H1 (cell line): ENCODE measurements at regions not wholly inside any gene's neighbourhood (a gene's known extent, or its start where the extent isn't known, plus 50 kb on each side); places are given as distances from the start of the nearest gene placed in this dataset.

ENCODE experiments used
- CTCF ChIA-PET: fragments of 300-600 bp; sonication (Branson Sonifier 250); formaldehyde crosslinking; loops from one replicate; lab custom pipeline; 2021; ENCODE audit not compliant: partially characterized antibody; lab: Charles Lee
- POLR2A ChIA-PET: fragments of 300-600 bp; sonication (Branson Sonifier 250); formaldehyde crosslinking; loops from one replicate; lab custom pipeline; 2021; ENCODE audit warnings: inconsistent platforms; ENCODE audit not compliant: partially characterized antibody; lab: Charles Lee
- DNase-seq, 2 experiments: peaks; one replicate each; pipeline versions ENCODE4 v3.0.0 to v3.0.0-alpha.2; 2010 to 2022; ENCODE audit warnings: low spot score in 2 of 2, low read depth in 1 of 2, mixed read lengths in 1 of 2
- FAIRE-seq: peaks from 2 replicates; lab custom pipeline; 2011; peaks lifted over from hg19 to GRCh38; lab: Jason Lieb, UNC
- H2AFZ ChIP-seq: 2 replicates; pipeline ENCODE4 v1.8.1; 2012; ENCODE audit warnings: low read length, inconsistent platforms
- H2AK5ac ChIP-seq: 2 replicates; pipeline ENCODE4 v1.6.1; 2013; ENCODE audit warnings: low read depth, low read length
- H2BK120ac ChIP-seq: replicated peaks from 2 replicates; pipeline ENCODE3; 2013; ENCODE audit warnings: low read depth, low read length, inconsistent platforms
- H2BK12ac ChIP-seq: 2 replicates; pipeline ENCODE4 v1.6.1; 2013; ENCODE audit warnings: low read depth, low read length
- H2BK15ac ChIP-seq: 2 replicates; pipeline ENCODE4 v1.6.1; 2013; ENCODE audit warnings: low read length
- H2BK20ac ChIP-seq: 2 replicates; pipeline ENCODE4 v1.6.1; 2013; ENCODE audit warnings: low read length
- H2BK5ac ChIP-seq: 2 replicates; pipeline ENCODE4 v1.6.1; 2013; ENCODE audit warnings: low read depth, low read length
- H3K14ac ChIP-seq: 2 replicates; pipeline ENCODE4 v1.6.1; 2013; ENCODE audit warnings: inconsistent platforms; ENCODE audit not compliant: insufficient read length
- H3K18ac ChIP-seq: 2 replicates; pipeline ENCODE4 v1.6.1; 2013; ENCODE audit warnings: low read length; ENCODE audit errors: extremely low read depth
- H3K23ac ChIP-seq: 2 replicates; pipeline ENCODE4 v1.6.1; 2013; ENCODE audit warnings: inconsistent platforms; ENCODE audit not compliant: insufficient read length
- H3K23me2 ChIP-seq: 2 replicates; pipeline ENCODE4 v1.6.1; 2013; ENCODE audit warnings: low read depth, low read length
- H3K27ac ChIP-seq: 2 replicates; pipeline ENCODE4 v1.6.1; 2011; ENCODE audit warnings: low read depth, low read length, inconsistent platforms
- H3K27me3 ChIP-seq, 4 experiments: replicated peaks in 1 of 4; 1 replicate in 1 of 4; 2 replicates in 3 of 4; pipeline versions ENCODE4 v1.6.1 to v1.8.1; 2011 to 2013; ENCODE audit warnings: low read length in 3 of 4, mild to moderate bottlenecking in 3 of 4, inconsistent platforms in 2 of 4, mixed read lengths in 2 of 4, moderate library complexity in 1 of 4; ENCODE audit not compliant: control insufficient read depth in 3 of 4, insufficient read depth in 3 of 4; ENCODE audit errors: extremely low read depth in 1 of 4
- H3K36me3 ChIP-seq, 4 experiments: 2 replicates each; pipeline versions ENCODE4 v1.6.1 to v1.8.1; 2011 to 2013; ENCODE audit warnings: mild to moderate bottlenecking in 4 of 4, low read length in 3 of 4, moderate library complexity in 2 of 4, control low read depth in 1 of 4, inconsistent platforms in 1 of 4; ENCODE audit not compliant: insufficient read depth in 4 of 4, control insufficient read depth in 2 of 4
- H3K4ac ChIP-seq: replicated peaks from 2 replicates; pipeline ENCODE3; 2013; ENCODE audit warnings: low read length, low read depth, mixed read lengths, inconsistent platforms; ENCODE audit not compliant: insufficient read length
- H3K4me1 ChIP-seq, 4 experiments: replicated peaks in 1 of 4; 1 replicate in 1 of 4; 2 replicates in 3 of 4; pipeline versions ENCODE4 v1.6.1 to v1.8.1; 2011 to 2013; ENCODE audit warnings: low read length in 3 of 4, inconsistent platforms in 2 of 4, mixed read lengths in 1 of 4; ENCODE audit not compliant: insufficient read depth in 4 of 4, control insufficient read depth in 3 of 4
- H3K4me2 ChIP-seq, 2 experiments: 2 replicates each; pipeline versions ENCODE4 v1.6.1 to v1.8.1; 2011 to 2013; ENCODE audit warnings: low read depth in 2 of 2, low read length in 2 of 2, control low read depth in 1 of 2, inconsistent platforms in 1 of 2, mild to moderate bottlenecking in 1 of 2; ENCODE audit not compliant: insufficient read depth in 1 of 2
- H3K4me3 ChIP-seq, 4 experiments: fragments of 200-600, 300-600 bp in 1 of 4; sonication (generic), shearing (Covaris generic), sonication (Bioruptor Twin) in 1 of 4; 2 replicates each; pipeline versions ENCODE4 v1.5.1 to v1.8.1; 2011 to 2016; ENCODE audit warnings: low read length in 4 of 4, low read depth in 3 of 4, control low read depth in 2 of 4, inconsistent platforms in 2 of 4, mild to moderate bottlenecking in 2 of 4, mixed read lengths in 1 of 4, moderate library complexity in 1 of 4; ENCODE audit not compliant: insufficient read depth in 2 of 4; ENCODE audit errors: extremely low read depth in 1 of 4
- H3K56ac ChIP-seq: replicated peaks from 2 replicates; pipeline ENCODE3; 2013; ENCODE audit warnings: low read depth, mild to moderate bottlenecking, mixed read lengths, low read length, inconsistent platforms; ENCODE audit not compliant: insufficient read length
- H3K79me1 ChIP-seq: 2 replicates; pipeline ENCODE4 v1.6.1; 2013; ENCODE audit warnings: low read depth, low read length, control low read depth
- H3K79me2 ChIP-seq, 2 experiments: 2 replicates each; pipeline versions ENCODE4 v1.6.1 to v1.8.1; 2012 to 2013; ENCODE audit warnings: low read length in 2 of 2, mild to moderate bottlenecking in 2 of 2, inconsistent platforms in 1 of 2; ENCODE audit not compliant: insufficient read depth in 2 of 2, control insufficient read depth in 1 of 2
- H3K9ac ChIP-seq, 4 experiments: replicated peaks in 1 of 4; 1 replicate in 1 of 4; 2 replicates in 3 of 4; pipeline versions ENCODE4 v1.6.1 to v1.8.1; 2011 to 2013; ENCODE audit warnings: low read depth in 3 of 4, low read length in 3 of 4, control low read depth in 2 of 4, mild to moderate bottlenecking in 2 of 4, moderate library complexity in 2 of 4, inconsistent platforms in 1 of 4; ENCODE audit errors: extremely low read depth in 1 of 4
- H3K9me3 ChIP-seq, 2 experiments: 2 replicates each; pipeline versions ENCODE4 v1.6.1 to v1.8.1; 2012 to 2013; ENCODE audit warnings: mild to moderate bottlenecking in 2 of 2, moderate library complexity in 2 of 2, control low read depth in 1 of 2, inconsistent platforms in 1 of 2, low read depth in 1 of 2, low read length in 1 of 2, mixed read lengths in 1 of 2; ENCODE audit not compliant: insufficient read depth in 2 of 2
- H4K20me1 ChIP-seq, 2 experiments: replicated peaks in 1 of 2; 2 replicates each; pipeline versions ENCODE3 to v1.8.1; 2011 to 2013; ENCODE audit warnings: inconsistent platforms in 2 of 2, low read length in 2 of 2, mild to moderate bottlenecking in 1 of 2; ENCODE audit not compliant: insufficient read depth in 2 of 2, control insufficient read depth in 1 of 2
- H4K5ac ChIP-seq: 2 replicates; pipeline ENCODE4 v1.6.1; 2013; ENCODE audit warnings: low read length, low read depth, mixed read lengths, inconsistent platforms; ENCODE audit not compliant: insufficient read length
- H4K8ac ChIP-seq: 2 replicates; pipeline ENCODE4 v1.8.0; 2013; ENCODE audit warnings: mild to moderate bottlenecking, moderate library complexity, low read length, inconsistent platforms; ENCODE audit not compliant: insufficient read depth; ENCODE audit errors: extremely low read depth
- H4K91ac ChIP-seq: replicated peaks from 2 replicates; pipeline ENCODE3; 2013; ENCODE audit warnings: low read length, mixed read lengths, inconsistent platforms; ENCODE audit not compliant: insufficient read length
- ATF3 ChIP-seq: IDR thresholded peaks from 2 replicates; pipeline ENCODE4 v1.6.1; 2011; ENCODE audit warnings: low read depth, mild to moderate bottlenecking, low read length; ENCODE audit not compliant: insufficient read depth
- CBX5 ChIP-seq: fragments of 300-800, 300-1000 bp; sonication (generic); IDR thresholded peaks from 2 replicates; pipeline ENCODE4 v1.7.1; 2016; ENCODE audit warnings: antibody characterized with exemption, low read length, low read depth
- EZH2 ChIP-seq: fragments of 200-600 bp; sonication (generic); IDR thresholded peaks from 2 replicates; pipeline ENCODE4 v1.7.1; 2012; ENCODE audit warnings: low read depth, mild to moderate bottlenecking, moderate library complexity, low read length, inconsistent platforms; ENCODE audit not compliant: severe bottlenecking
- ZNF274 ChIP-seq: IDR thresholded peaks from 2 replicates; pipeline ENCODE4 v1.7.0; 2012; ENCODE audit warnings: low read length, borderline replicate concordance; ENCODE audit errors: extremely low read depth
- WGBS, 2 experiments: shearing (Covaris generic) in 1 of 2; methylation state at CpG; one replicate each; pipeline versions ENCODE4 v1.1.6 to v1.1.7; 2013 to 2015; ENCODE audit warnings: low lambda C conversion rate in 2 of 2, mixed read lengths in 2 of 2, inconsistent platforms in 1 of 2, low coverage in 1 of 2, missing lambda C conversion rate in 1 of 2; ENCODE audit not compliant: insufficient replicate concordance in 2 of 2, insufficient coverage in 1 of 2, insufficient read length in 1 of 2; ENCODE audit errors: extremely low coverage in 1 of 2, missing lambda C conversion rate in 1 of 2; 5-methylcytosine and 5-hydroxymethylcytosine counted together

DNA sequence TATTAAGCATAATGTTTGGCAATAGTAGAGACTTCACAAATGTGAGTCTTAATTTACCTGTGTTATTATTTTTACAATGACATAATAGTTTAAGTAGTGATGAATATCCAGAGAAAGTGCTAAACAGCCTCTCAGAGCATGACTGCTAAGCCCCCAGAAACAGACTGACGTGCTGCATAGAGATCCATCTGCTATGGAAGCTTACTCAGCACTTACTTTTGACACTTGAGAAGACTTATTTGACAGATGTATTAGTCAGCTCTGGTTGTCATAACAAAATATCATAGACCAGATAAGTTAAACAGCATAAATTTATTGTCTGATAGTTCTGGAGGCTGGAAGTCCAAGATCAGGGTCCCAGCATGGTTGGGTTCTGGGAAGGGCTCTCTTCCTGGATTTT lies 334.9 kb upstream of the MON1B start:
- WGBS, 2 experiments, result 83% methylated on average over 1 of the region's 1 CpG; no CpG with 5 or more reads in 1 of the 2 experiments
- H3K56ac ChIP-seq, result no peak overlapping the region
- CTCF ChIA-PET, result interaction anchor here (1.2 kb wide), 1 partner anchor 313 kb away, joined by 5 read pairs; no protein-coding TSS in a partner anchor
- no peak overlapping the region for H3K9ac ChIP-seq
- H2BK12ac ChIP-seq, result no peak overlapping the region
- H4K5ac ChIP-seq, result no peak overlapping the region
- no peak overlapping the region for H3K18ac ChIP-seq
- no peak overlapping the region for H2BK120ac ChIP-seq
- no peak for DNase-seq
- H2AFZ ChIP-seq, result no peak overlapping the region
- H3K4ac ChIP-seq, result no peak overlapping the region
- H3K14ac ChIP-seq, result no peak overlapping the region
- no peak for FAIRE-seq
- H3K79me1 ChIP-seq, result no peaks in the 10 kb centered on the region
- H3K23ac ChIP-seq, result no peak overlapping the region
- H2AK5ac ChIP-seq, result no peak overlapping the region
- no peak overlapping the region for H3K4me3 ChIP-seq
- H3K27me3 ChIP-seq, result no peaks in the 10 kb centered on the region
- no peak overlapping the region for H2BK5ac ChIP-seq
- no peak overlapping the region for H3K27ac ChIP-seq
- no peaks in the 10 kb centered on the region for H3K79me2 ChIP-seq
- POLR2A ChIA-PET, result no interaction called here
- H4K8ac ChIP-seq, result no peak overlapping the region
- no peaks in the 10 kb centered on the region for H3K4me1 ChIP-seq
- H3K36me3 ChIP-seq, result no peaks in the 10 kb centered on the region
- H4K20me1 ChIP-seq, result no peaks in the 10 kb centered on the region
- no peak overlapping the region for H2BK15ac ChIP-seq
- no peak overlapping the region for H3K4me2 ChIP-seq
- H4K91ac ChIP-seq, result no peak overlapping the region
- H2BK20ac ChIP-seq, result no peak overlapping the region
- H3K9me3 ChIP-seq, result no peaks in the 10 kb centered on the region
- H3K23me2 ChIP-seq, result no peaks in the 10 kb centered on the region
- TF ChIP-seq EZH2 (no peak), ZNF274 (no peak), CBX5 (no peak), ATF3 (no peak)
